ENCODE measurements at regions not wholly inside any gene's neighbourhood (a gene's known extent, or its start where the extent isn't known, plus 50 kb on each side); places are given as distances from the start of the nearest gene placed in this dataset.

DNA sequence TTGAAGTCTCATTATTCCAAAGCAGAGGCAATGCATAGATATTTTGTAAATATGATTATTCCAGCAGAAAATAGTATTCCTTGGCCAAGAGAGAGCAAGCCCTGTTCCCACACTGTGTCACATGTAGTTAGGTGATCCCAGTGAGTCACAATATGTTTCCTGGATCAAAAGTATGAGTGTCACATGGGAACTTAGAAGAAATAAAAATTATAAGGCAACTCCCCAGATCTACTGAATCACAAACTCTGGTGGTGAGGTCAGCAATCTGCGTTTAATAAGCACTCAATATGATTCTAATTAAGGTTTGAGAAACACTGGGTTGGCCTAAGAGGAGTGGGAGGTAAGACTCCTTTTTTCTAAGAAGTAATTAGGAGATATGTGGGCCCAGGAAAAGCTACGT lies 1504.5 kb upstream of the PCDH20 start:
- H3K27ac ChIP-seq, result no peak overlapping the region
- TF ChIP-seq CTCF (IDR thresholded peaks at IDR 0.05), result no peak
- TF ChIP-seq POLR2A (IDR thresholded peaks at IDR 0.05), result no peak
- 67 to 77% methylated on average over 2 of the region's 2 CpGs for WGBS, 2 donors
- intact Hi-C loops (cut with DNase I), result no loop called here
- no peak overlapping the region for H3K4me3 ChIP-seq
- no peaks in the 10 kb centered on the region for H3K4me1 ChIP-seq
- H3K27me3 ChIP-seq, result no peaks in the 10 kb centered on the region
- H3K36me3 ChIP-seq (replicated peaks in 1 of 2; ENCODE audit: insufficient read depth in 1 of 2, low read depth in 2 of 2), result no peaks in the 10 kb centered on the region
- ATAC-seq, result no peak
- no peaks in the 10 kb centered on the region for H3K9me3 ChIP-seq
- no peak for DNase-seq

DNA sequence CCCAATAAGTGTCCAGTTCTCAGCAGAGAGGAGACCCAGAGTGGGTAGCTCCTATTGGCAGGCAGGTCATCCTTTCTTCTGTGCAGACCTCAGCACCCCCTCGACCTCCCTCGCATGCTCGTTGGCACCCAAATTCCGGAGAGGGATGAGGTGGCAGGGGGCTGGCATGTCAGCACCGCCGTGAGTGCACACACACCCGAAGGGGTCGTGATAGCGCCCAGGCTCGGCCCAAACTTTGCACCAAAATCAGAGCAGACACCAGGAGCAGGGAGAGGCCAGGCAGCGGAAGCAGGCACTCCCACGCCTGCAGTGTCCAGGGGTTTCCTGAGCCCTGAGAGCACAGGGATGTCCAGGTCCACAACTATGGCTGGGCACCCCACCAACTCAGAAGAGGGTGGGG lies 1503.8 kb upstream of the PCDH20 start:
- intact Hi-C loops (cut with DNase I), result no loop called here
- no peak overlapping the region for H3K4me3 ChIP-seq
- no peaks in the 10 kb centered on the region for H3K36me3 ChIP-seq (replicated peaks in 1 of 2; ENCODE audit: insufficient read depth in 1 of 2, low read depth in 2 of 2)
- WGBS, 2 donors, result 90 to 92% methylated on average over 9 to 12 of the region's 12 CpGs
- H3K27ac ChIP-seq, result no peak overlapping the region
- no peak for ATAC-seq
- H3K27me3 ChIP-seq, result no peaks in the 10 kb centered on the region
- H3K4me1 ChIP-seq, result no peaks in the 10 kb centered on the region
- no peaks in the 10 kb centered on the region for H3K9me3 ChIP-seq
- DNase-seq, result no peak
- TF ChIP-seq CTCF (IDR thresholded peaks at IDR 0.05), result no peak
- no peak for TF ChIP-seq POLR2A (IDR thresholded peaks at IDR 0.05)

DNA sequence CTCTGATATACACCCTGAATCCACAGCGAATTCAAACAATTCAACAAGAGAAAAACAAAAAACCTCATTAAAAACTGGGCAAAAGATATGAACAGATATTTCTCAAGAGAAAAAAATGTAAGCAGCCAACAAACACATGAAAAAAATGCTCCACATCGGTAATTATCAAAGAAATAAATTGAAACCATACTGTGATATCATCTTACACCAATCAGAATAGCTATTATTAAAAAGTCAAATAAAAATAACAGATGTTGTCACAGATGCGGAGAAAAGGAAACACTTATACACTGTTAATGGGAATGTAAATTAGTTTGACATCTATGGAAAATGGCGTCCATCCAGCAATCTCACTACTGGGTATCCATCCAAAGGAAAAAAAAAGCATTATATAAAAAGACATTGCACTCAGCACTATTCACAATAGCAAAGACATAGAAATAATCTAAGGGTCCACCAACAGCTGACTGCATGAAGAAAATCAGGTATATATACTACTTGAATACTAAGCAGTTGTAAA lies 1495.0 kb upstream of the PCDH20 start:
- intact Hi-C loops (cut with DNase I), result no loop called here
- Histone ChIP-seq H3K27ac (no peak overlapping the region), H3K9me3 (no peaks in the 10 kb centered on the region), H3K36me3 (replicated peaks in 1 of 2; ENCODE audit: insufficient read depth in 1 of 2, low read depth in 2 of 2) (no peaks in the 10 kb centered on the region), H3K4me3 (no peak overlapping the region), H3K4me1 (no peaks in the 10 kb centered on the region), H3K27me3 (no peaks in the 10 kb centered on the region)
- 73 to 80% methylated on average over 4 of the region's 4 CpGs for WGBS, 2 donors
- DNase-seq (no peak), ATAC-seq (no peak)
- TF ChIP-seq CTCF (IDR thresholded peaks at IDR 0.05) (no peak), POLR2A (IDR thresholded peaks at IDR 0.05) (no peak)

GRCh38 chr13:62908321-62908720 lies 1492.7 kb upstream of the PCDH20 start:
- H3K27ac ChIP-seq, result no peak overlapping the region
- H3K9me3 ChIP-seq, result no peaks in the 10 kb centered on the region
- TF ChIP-seq POLR2A (IDR thresholded peaks at IDR 0.05) (no peak), CTCF (IDR thresholded peaks at IDR 0.05) (no peak)
- ATAC-seq, result no peak
- H3K4me3 ChIP-seq, result no peak overlapping the region
- WGBS, 2 donors, result 67 to 70% methylated on average over 3 of the region's 3 CpGs
- no peaks in the 10 kb centered on the region for H3K4me1 ChIP-seq
- DNase-seq, result no peak
- no peaks in the 10 kb centered on the region for H3K36me3 ChIP-seq (replicated peaks in 1 of 2; ENCODE audit: insufficient read depth in 1 of 2, low read depth in 2 of 2)
- H3K27me3 ChIP-seq, result no peaks in the 10 kb centered on the region
- intact Hi-C loops (cut with DNase I), result no loop called here

GRCh38 chr13:62906896-62907295 lies 1491.2 kb upstream of the PCDH20 start:
- no peaks in the 10 kb centered on the region for H3K9me3 ChIP-seq
- no peaks in the 10 kb centered on the region for H3K27me3 ChIP-seq
- TF ChIP-seq CTCF (IDR thresholded peaks at IDR 0.05) (no peak), POLR2A (IDR thresholded peaks at IDR 0.05) (no peak)
- H3K27ac ChIP-seq, result no peak overlapping the region
- H3K36me3 ChIP-seq (replicated peaks in 1 of 2; ENCODE audit: insufficient read depth in 1 of 2, low read depth in 2 of 2), result no peaks in the 10 kb centered on the region
- DNase-seq (no peak), ATAC-seq (no peak)
- intact Hi-C loops (cut with DNase I), result no loop called here
- no peak overlapping the region for H3K4me3 ChIP-seq
- H3K4me1 ChIP-seq, result no peaks in the 10 kb centered on the region
